Pancreas (tissue), 10 donors: ENCODE measurements at regions not wholly inside any gene's neighbourhood (a gene's known extent, or its start where the extent isn't known, plus 50 kb on each side); places are given as distances from the start of the nearest gene placed in this dataset.

Experiments used
- ATAC-seq, 4 donors: fragments of 200-7000 bp; cut with Tn5 transposase; one replicate each; pipeline versions ENCODE4 v1.8.0 to v1.9.1; 2020; ENCODE audit warnings: mild to moderate bottlenecking in 4 of 4, moderate library complexity in 4 of 4
- DNase-seq, 6 donors: peaks; one replicate each; pipeline ENCODE4 v3.0.0-alpha.2; 2020
- FAIRE-seq: peaks from 2 replicates; lab custom pipeline; 2012; peaks lifted over from hg19 to GRCh38; lab: Jason Lieb, UNC
- H3K27ac ChIP-seq, 4 donors: fragments of 200-600 bp; sonication (generic); 1 replicate in 3 of 4; 2 replicates in 1 of 4; pipeline versions ENCODE4 v1.5.0 to v1.8.0; 2020
- H3K27me3 ChIP-seq, 4 donors: fragments of 200-600 bp; one replicate each; pipeline ENCODE4 v1.8.0; 2021
- H3K36me3 ChIP-seq, 3 donors: fragments of 200-600 bp; sonication (generic) in 1 of 3; one replicate each; pipeline versions ENCODE4 v1.5.0 to v1.8.0; 2020 to 2021
- H3K4me1 ChIP-seq, 3 donors: fragments of 200-600 bp; one replicate each; pipeline ENCODE4 v1.8.0; 2021
- H3K4me3 ChIP-seq, 4 donors: fragments of 200-600 bp; sonication (generic) in 2 of 4; one replicate each; pipeline versions ENCODE4 v1.5.0 to v1.8.0; 2020 to 2021
- H3K9me3 ChIP-seq, 4 donors: fragments of 200-600 bp; one replicate each; pipeline ENCODE4 v1.8.0; 2021
- WGBS, 2 donors: extraction: QIAGEN DNeasy Blood & Tissue Kit; methylation state at CpG; one replicate each; pipeline ENCODE4 v1.1.7; 2013; 5-methylcytosine and 5-hydroxymethylcytosine counted together
- intact Hi-C, 3 donors: fragments of 100-400 bp; cut with DNase I; formaldehyde crosslinking; loops; one replicate each; pipeline versions ENCODE4 v1.11.1 to v1.14.2; 2022
- TF ChIP-seq, protein P1 (sequence below), 4 donors: fragments of 200-600 bp; sonication (generic) in 3 of 4; IDR thresholded peaks; one replicate each; pipeline versions ENCODE4 v1.5.0 to v1.8.0; 2021; ENCODE audit warnings: antibody characterized with exemption in 4 of 4
- donor health status: healthy with polysubstance abuse.
- donor health status: DM: no; HTN: no; CAD: no; lungs with moderate emphysema.
- donor health status: DM: no; HTN: no; CAD: no.
- donor health status: control.
- donor health status: control.
- donor health status: Bipolar disorder and iron deficiency.
- donor health status: DM: yes; HTN: yes; CAD: no.
- donor health status: DM: no; HTN: no; CAD: no.
- donor health status: DM: no; HTN: no; CAD: no.
- donor health status: DM: yes; HTN: yes; CAD: no.

DNA sequence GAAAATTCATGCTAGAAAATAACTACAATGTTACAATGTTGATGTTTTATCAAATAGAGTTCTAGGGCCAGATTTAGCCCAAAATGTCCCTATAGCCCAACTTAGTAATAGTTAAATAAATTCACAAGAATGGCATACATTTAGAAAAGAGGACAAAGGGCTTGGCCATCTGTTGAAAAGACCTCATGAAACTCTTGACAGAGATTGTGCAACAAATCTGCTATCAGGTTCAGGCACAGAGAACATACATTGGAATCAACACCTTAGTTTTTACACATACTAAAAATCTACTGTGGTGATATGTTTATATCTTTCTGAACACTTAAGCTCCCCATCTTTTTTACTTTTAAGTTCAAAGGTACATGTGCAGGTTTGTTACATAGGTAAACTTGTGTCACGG lies 298.3 kb upstream of the DACH1 start:
- Histone ChIP-seq H3K4me3 (no peak overlapping the region), H3K27ac (no peak overlapping the region), H3K27me3 (no peaks in the 10 kb centered on the region), H3K4me1 (no peaks in the 10 kb centered on the region), H3K36me3 (no peaks in the 10 kb centered on the region), H3K9me3 (no peaks in the 10 kb centered on the region)
- 85 to 96% methylated on average over 1 of the region's 1 CpG for WGBS, 2 donors
- intact Hi-C loops = no loop called here
- TF ChIP-seq, protein P1, sequence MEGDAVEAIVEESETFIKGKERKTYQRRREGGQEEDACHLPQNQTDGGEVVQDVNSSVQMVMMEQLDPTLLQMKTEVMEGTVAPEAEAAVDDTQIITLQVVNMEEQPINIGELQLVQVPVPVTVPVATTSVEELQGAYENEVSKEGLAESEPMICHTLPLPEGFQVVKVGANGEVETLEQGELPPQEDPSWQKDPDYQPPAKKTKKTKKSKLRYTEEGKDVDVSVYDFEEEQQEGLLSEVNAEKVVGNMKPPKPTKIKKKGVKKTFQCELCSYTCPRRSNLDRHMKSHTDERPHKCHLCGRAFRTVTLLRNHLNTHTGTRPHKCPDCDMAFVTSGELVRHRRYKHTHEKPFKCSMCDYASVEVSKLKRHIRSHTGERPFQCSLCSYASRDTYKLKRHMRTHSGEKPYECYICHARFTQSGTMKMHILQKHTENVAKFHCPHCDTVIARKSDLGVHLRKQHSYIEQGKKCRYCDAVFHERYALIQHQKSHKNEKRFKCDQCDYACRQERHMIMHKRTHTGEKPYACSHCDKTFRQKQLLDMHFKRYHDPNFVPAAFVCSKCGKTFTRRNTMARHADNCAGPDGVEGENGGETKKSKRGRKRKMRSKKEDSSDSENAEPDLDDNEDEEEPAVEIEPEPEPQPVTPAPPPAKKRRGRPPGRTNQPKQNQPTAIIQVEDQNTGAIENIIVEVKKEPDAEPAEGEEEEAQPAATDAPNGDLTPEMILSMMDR (IDR thresholded peaks at IDR 0.05) = no peak
- ATAC-seq = no peak
- no peak for FAIRE-seq
- DNase-seq = no peak

GRCh38 chr13:72164811-72165210 lies 297.8 kb upstream of the DACH1 start:
- TF ChIP-seq, protein P1 (IDR thresholded peaks at IDR 0.05) = no peak
- H3K4me1 ChIP-seq = no peaks in the 10 kb centered on the region
- no peak overlapping the region for H3K4me3 ChIP-seq
- ATAC-seq (no peak), DNase-seq (no peak), FAIRE-seq (no peak)
- no peaks in the 10 kb centered on the region for H3K27me3 ChIP-seq
- intact Hi-C loops = no loop called here
- H3K36me3 ChIP-seq = no peaks in the 10 kb centered on the region
- WGBS, 2 donors = 94 to 97% methylated on average over 1 of the region's 1 CpG
- no peaks in the 10 kb centered on the region for H3K9me3 ChIP-seq
- H3K27ac ChIP-seq = no peak overlapping the region

DNA sequence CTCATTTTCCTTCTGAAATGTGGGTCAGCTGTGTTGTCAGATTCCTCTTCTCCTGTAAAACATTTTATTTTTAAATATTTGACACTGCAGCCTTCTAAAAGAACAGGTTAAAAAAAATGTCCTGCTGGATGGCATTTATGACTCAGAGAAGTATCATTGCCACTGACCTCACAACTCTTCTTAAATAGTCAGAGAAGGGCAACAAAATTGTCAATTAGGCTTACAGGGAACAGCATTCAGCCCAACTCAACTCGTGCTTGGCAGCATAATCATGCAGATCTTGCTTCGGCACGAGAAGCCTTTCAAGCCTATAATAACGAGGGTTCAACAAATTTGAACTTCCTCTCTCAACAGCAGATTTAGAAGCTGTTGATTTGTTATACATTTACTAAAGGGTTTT lies 296.7 kb upstream of the DACH1 start:
- H3K27me3 ChIP-seq = no peaks in the 10 kb centered on the region
- 74 to 78% methylated on average over 4 of the region's 4 CpGs for WGBS, 2 donors
- FAIRE-seq (no peak), ATAC-seq (no peak), DNase-seq (no peak)
- no peaks in the 10 kb centered on the region for H3K4me1 ChIP-seq
- no peak overlapping the region for H3K27ac ChIP-seq
- TF ChIP-seq, protein P1 (IDR thresholded peaks at IDR 0.05) = no peak
- no peak overlapping the region for H3K4me3 ChIP-seq
- intact Hi-C loops = no loop called here
- H3K9me3 ChIP-seq = no peaks in the 10 kb centered on the region
- H3K36me3 ChIP-seq = no peaks in the 10 kb centered on the region

- FAIRE-seq = no peak
These were observed 294.0 kb upstream of the DACH1 start for GRCh38 chr13:72160977-72161376.

DNA sequence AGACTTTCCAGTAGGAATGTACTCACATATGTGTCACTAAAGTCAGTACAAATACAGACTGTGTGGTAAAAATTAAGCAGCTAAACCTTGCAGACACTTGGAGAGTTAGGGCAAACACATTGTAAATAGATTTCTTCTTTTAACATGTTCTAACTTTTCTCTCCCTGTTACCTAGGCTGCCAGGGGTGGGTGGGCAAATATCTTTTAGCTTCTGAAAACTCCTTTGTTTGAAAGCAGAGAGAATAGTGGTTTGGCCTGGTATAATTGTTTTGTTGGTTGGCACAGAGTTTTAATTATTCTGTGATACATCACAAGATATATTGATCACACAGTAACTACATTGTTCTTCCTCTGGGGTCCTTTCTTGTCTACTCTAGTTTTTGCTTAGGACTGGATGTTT lies 289.8 kb upstream of the DACH1 start:
- DNase-seq (no peak), ATAC-seq (no peak), FAIRE-seq (no peak)
- intact Hi-C loops = no loop called here
- TF ChIP-seq, protein P1 (IDR thresholded peaks at IDR 0.05) = no peak
- Histone ChIP-seq H3K27me3 (no peaks in the 10 kb centered on the region), H3K4me3 (no peak overlapping the region), H3K36me3 (no peaks in the 10 kb centered on the region), H3K9me3 (no peaks in the 10 kb centered on the region), H3K4me1 (no peaks in the 10 kb centered on the region), H3K27ac (no peak overlapping the region)

More at GRCh38 chr13:72160977-72161376, 294.0 kb upstream of the DACH1 start:
- Histone ChIP-seq H3K9me3 (no peaks in the 10 kb centered on the region), H3K27ac (no peak overlapping the region), H3K27me3 (no peaks in the 10 kb centered on the region), H3K4me3 (no peak overlapping the region), H3K36me3 (no peaks in the 10 kb centered on the region), H3K4me1 (no peaks in the 10 kb centered on the region)
- no peak for ATAC-seq
- 80 to 85% methylated on average over 5 of the region's 5 CpGs for WGBS, 2 donors
- TF ChIP-seq, protein P1 (IDR thresholded peaks at IDR 0.05) = no peak
- intact Hi-C loops = no loop called here
- no peak for DNase-seq
